Kidney epithelial cell (primary cell): ENCODE measurements at regions not wholly inside any gene's neighbourhood (a gene's known extent, or its start where the extent isn't known, plus 50 kb on each side); places are given as distances from the start of the nearest gene placed in this dataset.

Experiments
- DNase-seq: peaks from one replicate; pipeline ENCODE4 v3.0.0-alpha.2; 2010; ENCODE audit warnings: low read depth
- H3K27me3 ChIP-seq: 2 replicates; pipeline ENCODE4 v1.6.0; 2011; ENCODE audit warnings: low read length; ENCODE audit not compliant: control insufficient read depth, insufficient read depth
- H3K36me3 ChIP-seq: 2 replicates; pipeline ENCODE4 v1.5.1; 2011; ENCODE audit warnings: low read length; ENCODE audit not compliant: control insufficient read depth, insufficient read depth
- H3K4me3 ChIP-seq: 2 replicates; pipeline ENCODE4 v1.5.1; 2011; ENCODE audit warnings: low read depth, mild to moderate bottlenecking, control low read depth, low read length
- TF ChIP-seq, protein P1 (sequence below): IDR thresholded peaks from 2 replicates; pipeline ENCODE4 v1.5.1; 2011; ENCODE audit warnings: mild to moderate bottlenecking, moderate library complexity, low read length, control low read depth, inconsistent platforms; ENCODE audit not compliant: insufficient read depth, poor library complexity, severe bottlenecking

DNA sequence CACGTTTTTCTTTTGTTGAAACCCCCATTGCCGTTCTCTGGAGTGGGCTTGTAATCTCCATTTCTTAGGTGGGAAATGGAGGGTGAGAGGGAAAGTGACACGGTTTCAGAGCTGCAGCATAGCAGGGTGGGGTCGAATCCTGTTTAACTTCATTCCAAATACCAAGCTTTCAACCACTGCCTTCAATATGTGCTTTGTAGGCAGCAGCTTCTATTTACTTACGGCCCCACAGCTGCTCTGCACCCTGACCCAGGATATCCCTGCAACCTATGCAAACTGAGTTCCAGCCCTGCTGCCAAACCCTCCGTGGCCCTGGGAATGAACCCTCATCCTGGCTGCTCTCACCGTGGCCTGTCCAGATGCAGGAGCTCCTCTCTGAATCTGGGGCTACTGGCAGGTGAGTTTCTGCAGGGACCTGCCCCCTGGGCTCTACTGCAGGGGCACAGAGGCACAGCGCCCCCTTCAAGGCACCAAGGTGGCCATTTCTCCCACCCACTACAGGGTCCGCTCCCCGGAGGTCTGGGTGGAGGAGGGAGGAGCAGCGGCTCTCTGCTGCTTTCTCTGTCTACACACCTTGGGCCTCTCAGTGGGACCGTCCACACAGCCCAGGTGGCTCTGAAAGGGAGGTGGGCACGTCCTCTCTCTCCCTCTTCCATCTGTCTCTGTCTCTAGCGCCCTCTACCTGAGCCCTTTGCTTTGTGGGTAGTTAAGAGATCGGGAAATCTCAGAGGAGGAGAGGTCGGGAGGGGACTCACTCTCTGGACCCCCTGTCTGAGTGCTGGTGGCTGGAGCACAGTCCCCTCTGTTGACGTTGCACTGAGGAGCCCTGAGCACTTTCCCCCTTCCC, 279.1 kb downstream of the BRD1 start:
- no peak overlapping the region for H3K4me3 ChIP-seq
- no peak for DNase-seq
- no peaks in the 10 kb centered on the region for H3K36me3 ChIP-seq
- H3K27me3 ChIP-seq, result no peaks in the 10 kb centered on the region
- TF ChIP-seq, protein P1, sequence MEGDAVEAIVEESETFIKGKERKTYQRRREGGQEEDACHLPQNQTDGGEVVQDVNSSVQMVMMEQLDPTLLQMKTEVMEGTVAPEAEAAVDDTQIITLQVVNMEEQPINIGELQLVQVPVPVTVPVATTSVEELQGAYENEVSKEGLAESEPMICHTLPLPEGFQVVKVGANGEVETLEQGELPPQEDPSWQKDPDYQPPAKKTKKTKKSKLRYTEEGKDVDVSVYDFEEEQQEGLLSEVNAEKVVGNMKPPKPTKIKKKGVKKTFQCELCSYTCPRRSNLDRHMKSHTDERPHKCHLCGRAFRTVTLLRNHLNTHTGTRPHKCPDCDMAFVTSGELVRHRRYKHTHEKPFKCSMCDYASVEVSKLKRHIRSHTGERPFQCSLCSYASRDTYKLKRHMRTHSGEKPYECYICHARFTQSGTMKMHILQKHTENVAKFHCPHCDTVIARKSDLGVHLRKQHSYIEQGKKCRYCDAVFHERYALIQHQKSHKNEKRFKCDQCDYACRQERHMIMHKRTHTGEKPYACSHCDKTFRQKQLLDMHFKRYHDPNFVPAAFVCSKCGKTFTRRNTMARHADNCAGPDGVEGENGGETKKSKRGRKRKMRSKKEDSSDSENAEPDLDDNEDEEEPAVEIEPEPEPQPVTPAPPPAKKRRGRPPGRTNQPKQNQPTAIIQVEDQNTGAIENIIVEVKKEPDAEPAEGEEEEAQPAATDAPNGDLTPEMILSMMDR, result no peak

- no peaks in the 10 kb centered on the region for H3K27me3 ChIP-seq
- H3K4me3 ChIP-seq, result no peak overlapping the region
- TF ChIP-seq, protein P1, result no peak
- DNase-seq, result no peak
- no peaks in the 10 kb centered on the region for H3K36me3 ChIP-seq
Measured at GRCh38 chr22:49547751-49548239, 279.9 kb downstream of the BRD1 start.

- no peak for DNase-seq
- TF ChIP-seq, protein P1, result no peak
- H3K36me3 ChIP-seq, result no peaks in the 10 kb centered on the region
- no peaks in the 10 kb centered on the region for H3K27me3 ChIP-seq
- H3K4me3 ChIP-seq, result no peak overlapping the region
Measured at GRCh38 chr22:49546811-49547585, 280.7 kb downstream of the BRD1 start.

- H3K4me3 ChIP-seq, result no peak overlapping the region
- TF ChIP-seq, protein P1, result no peak
- H3K27me3 ChIP-seq, result no peaks in the 10 kb centered on the region
- H3K36me3 ChIP-seq, result no peaks in the 10 kb centered on the region
- no peak for DNase-seq
Measured at GRCh38 chr22:49545606-49546005, 282.1 kb downstream of the BRD1 start.

DNA sequence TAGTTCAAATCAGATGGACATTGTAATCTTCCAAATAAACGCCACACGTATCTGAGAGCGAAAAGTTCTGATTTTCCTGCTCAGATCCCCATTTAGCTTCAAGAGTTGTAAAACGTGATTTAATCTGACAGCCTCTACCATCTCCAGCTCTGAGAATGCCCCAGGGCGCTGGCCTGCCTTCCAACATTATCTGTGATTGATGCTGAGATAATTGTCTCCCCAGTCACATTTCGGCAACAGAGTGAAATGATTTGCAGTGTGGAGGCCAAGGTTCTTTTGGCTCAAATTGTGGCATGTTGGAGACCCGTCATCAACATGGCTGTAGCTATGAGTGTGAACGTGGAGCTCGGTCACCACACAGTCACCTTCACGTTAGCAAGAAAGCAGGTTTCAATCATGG, 283.4 kb downstream of the BRD1 start:
- DNase-seq, result no peak
- TF ChIP-seq, protein P1, result no peak
- H3K36me3 ChIP-seq, result no peaks in the 10 kb centered on the region

More for the DNA sequence above, 283.4 kb downstream of the BRD1 start:
- Histone ChIP-seq H3K4me3 (no peak overlapping the region), H3K27me3 (no peaks in the 10 kb centered on the region)
